ENCODE measurements at regions not wholly inside any gene's neighbourhood (a gene's known extent, or its start where the extent isn't known, plus 50 kb on each side); places are given as distances from the start of the nearest gene placed in this dataset.

DNA sequence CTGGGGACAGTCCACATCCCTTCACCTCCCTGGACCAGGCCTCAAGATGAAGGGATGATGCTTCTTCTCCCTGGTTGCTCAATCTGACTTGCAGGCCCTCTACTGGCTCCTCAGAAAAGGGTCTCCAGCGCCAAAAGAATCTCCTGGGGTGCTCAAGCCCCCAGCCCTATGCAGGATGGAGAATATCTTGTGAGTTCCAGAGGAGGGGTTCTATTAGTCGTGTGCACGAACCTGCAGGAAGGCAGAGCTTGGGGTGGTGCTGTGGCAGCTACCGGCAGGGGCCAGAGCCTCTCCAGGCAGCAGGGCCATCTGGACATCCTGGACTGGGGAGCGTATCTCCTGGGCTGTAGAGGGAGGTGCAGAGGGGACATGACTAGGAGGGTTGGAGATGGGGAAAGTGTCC, 1339.5 kb downstream of the BRD1 start:
- no peaks in the 10 kb centered on the region for H3K9me3 ChIP-seq (replicated peaks; ENCODE audit: insufficient read depth, low read length)
- H3F3A ChIP-seq (ENCODE audit: insufficient read depth, low read length), result peaks cover 21% of the 10 kb centered on the region
- H4K20me1 ChIP-seq (ENCODE audit: insufficient read depth, low read length), result 0 out of 2 replicates have a peak, but pooled peaks cover 7% of the 10 kb centered on the region
- H2AFZ ChIP-seq (ENCODE audit: low read length), result no peak overlapping the region
- H3K4me3 ChIP-seq (ENCODE audit: low read length), result no peak overlapping the region
- no peak for TF ChIP-seq EZH2 (optimal IDR thresholded peaks at IDR 0.05; ENCODE audit: low read depth, low read length)
- TF ChIP-seq, protein P1, sequence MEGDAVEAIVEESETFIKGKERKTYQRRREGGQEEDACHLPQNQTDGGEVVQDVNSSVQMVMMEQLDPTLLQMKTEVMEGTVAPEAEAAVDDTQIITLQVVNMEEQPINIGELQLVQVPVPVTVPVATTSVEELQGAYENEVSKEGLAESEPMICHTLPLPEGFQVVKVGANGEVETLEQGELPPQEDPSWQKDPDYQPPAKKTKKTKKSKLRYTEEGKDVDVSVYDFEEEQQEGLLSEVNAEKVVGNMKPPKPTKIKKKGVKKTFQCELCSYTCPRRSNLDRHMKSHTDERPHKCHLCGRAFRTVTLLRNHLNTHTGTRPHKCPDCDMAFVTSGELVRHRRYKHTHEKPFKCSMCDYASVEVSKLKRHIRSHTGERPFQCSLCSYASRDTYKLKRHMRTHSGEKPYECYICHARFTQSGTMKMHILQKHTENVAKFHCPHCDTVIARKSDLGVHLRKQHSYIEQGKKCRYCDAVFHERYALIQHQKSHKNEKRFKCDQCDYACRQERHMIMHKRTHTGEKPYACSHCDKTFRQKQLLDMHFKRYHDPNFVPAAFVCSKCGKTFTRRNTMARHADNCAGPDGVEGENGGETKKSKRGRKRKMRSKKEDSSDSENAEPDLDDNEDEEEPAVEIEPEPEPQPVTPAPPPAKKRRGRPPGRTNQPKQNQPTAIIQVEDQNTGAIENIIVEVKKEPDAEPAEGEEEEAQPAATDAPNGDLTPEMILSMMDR (IDR thresholded peaks at IDR 0.05; ENCODE audit: low read length), result peak; percentile 43
- H3K4me1 ChIP-seq (ENCODE audit: low read length), result peaks cover 7% of the 10 kb centered on the region; the same call in 1 of the 2 replicates
- no peaks in the 10 kb centered on the region for H3K9me2 ChIP-seq (replicated peaks; ENCODE audit: insufficient read depth, low read length)
- H3K36me3 ChIP-seq (replicated peaks; ENCODE audit: insufficient read depth, low read length), result no peaks in the 10 kb centered on the region
- H3K9ac ChIP-seq (ENCODE audit: low read length), result no peak overlapping the region
- no peak overlapping the region for H3K27ac ChIP-seq (ENCODE audit: low read length)
- no peak overlapping the region for H3K4me2 ChIP-seq (ENCODE audit: low read depth, low read length)
- H3K79me2 ChIP-seq (ENCODE audit: low read length), result peaks cover 33% of the 10 kb centered on the region
- peak; percentile 16 for DNase-seq
- H3K27me3 ChIP-seq (replicated peaks; ENCODE audit: insufficient read depth, low read length), result no peaks in the 10 kb centered on the region

DNA sequence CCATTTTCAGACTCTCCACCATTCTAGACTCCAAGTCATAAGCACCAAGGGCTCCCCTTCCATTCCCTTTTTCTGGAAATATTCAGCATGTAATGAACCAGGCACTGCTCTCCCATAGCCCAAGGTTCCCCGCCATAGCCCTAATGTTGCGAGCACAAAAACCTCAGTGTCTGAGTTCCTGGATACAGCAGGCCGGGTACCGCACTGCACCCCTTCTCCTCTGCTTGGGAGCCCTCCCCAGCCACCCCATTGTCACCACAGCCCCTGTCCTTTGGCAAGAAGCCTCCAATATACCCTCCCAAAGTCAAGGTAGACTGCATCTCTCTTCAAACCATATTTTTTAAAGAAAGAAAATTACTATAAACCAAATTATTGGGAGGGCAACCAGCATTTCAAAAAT, 1341.1 kb downstream of the BRD1 start:
- Histone ChIP-seq H3K79me2 (ENCODE audit: low read length) (peaks cover 17% of the 10 kb centered on the region), H3K4me3 (ENCODE audit: low read length) (no peak overlapping the region), H2AFZ (ENCODE audit: low read length) (no peak overlapping the region), H3F3A (ENCODE audit: insufficient read depth, low read length) (peaks cover 12% of the 10 kb centered on the region), H3K4me2 (ENCODE audit: low read depth, low read length) (no peak overlapping the region), H3K9me3 (replicated peaks; ENCODE audit: insufficient read depth, low read length) (no peaks in the 10 kb centered on the region), H3K9me2 (replicated peaks; ENCODE audit: insufficient read depth, low read length) (no peaks in the 10 kb centered on the region), H3K9ac (ENCODE audit: low read length) (no peak overlapping the region), H3K36me3 (replicated peaks; ENCODE audit: insufficient read depth, low read length) (no peaks in the 10 kb centered on the region), H3K27me3 (replicated peaks; ENCODE audit: insufficient read depth, low read length) (no peaks in the 10 kb centered on the region), H3K27ac (ENCODE audit: low read length) (no peak overlapping the region), H4K20me1 (ENCODE audit: insufficient read depth, low read length) (no peaks in the 10 kb centered on the region), H3K4me1 (ENCODE audit: low read length) (no peaks in the 10 kb centered on the region)
- DNase-seq, result no peak
- TF ChIP-seq, protein P1 (IDR thresholded peaks at IDR 0.05; ENCODE audit: low read length), result no peak
- no peak for TF ChIP-seq EZH2 (optimal IDR thresholded peaks at IDR 0.05; ENCODE audit: low read depth, low read length)
- no peak for TF ChIP-seq EZH2phosphoT487 (IDR thresholded peaks at IDR 0.05; ENCODE audit: low read length)

DNA sequence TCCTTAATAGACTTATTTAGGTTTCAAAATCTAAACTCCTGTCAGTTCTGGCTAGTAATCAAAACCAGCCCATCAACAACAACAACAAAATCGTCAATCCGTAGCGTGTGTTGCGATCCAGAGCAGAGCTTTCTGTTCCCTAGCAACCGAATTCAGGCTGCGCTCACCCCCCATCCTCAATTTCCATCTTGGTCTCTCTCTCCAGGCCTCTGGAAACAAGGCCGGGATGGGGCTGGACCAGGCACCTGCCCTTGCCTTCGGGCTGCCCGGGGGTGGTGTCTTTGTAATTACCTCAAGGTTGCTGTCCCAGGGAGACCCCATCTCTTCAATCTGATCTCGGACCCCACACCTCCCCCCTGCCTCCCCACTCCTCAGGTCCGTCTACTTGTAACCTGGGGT, 1341.5 kb downstream of the BRD1 start:
- TF ChIP-seq EZH2phosphoT487 (IDR thresholded peaks at IDR 0.05; ENCODE audit: low read length) (no peak), EZH2 (optimal IDR thresholded peaks at IDR 0.05; ENCODE audit: low read depth, low read length) (no peak)
- TF ChIP-seq, protein P1 (IDR thresholded peaks at IDR 0.05; ENCODE audit: low read length), result no peak
- Histone ChIP-seq H3K4me3 (ENCODE audit: low read length) (no peak overlapping the region), H2AFZ (ENCODE audit: low read length) (no peak overlapping the region), H3K4me1 (ENCODE audit: low read length) (no peaks in the 10 kb centered on the region), H3F3A (ENCODE audit: insufficient read depth, low read length) (peaks cover 9% of the 10 kb centered on the region; the same call in 1 of the 2 replicates), H4K20me1 (ENCODE audit: insufficient read depth, low read length) (no peaks in the 10 kb centered on the region), H3K9me2 (replicated peaks; ENCODE audit: insufficient read depth, low read length) (no peaks in the 10 kb centered on the region), H3K9me3 (replicated peaks; ENCODE audit: insufficient read depth, low read length) (no peaks in the 10 kb centered on the region), H3K27ac (ENCODE audit: low read length) (no peak overlapping the region), H3K27me3 (replicated peaks; ENCODE audit: insufficient read depth, low read length) (no peaks in the 10 kb centered on the region), H3K9ac (ENCODE audit: low read length) (no peak overlapping the region), H3K4me2 (ENCODE audit: low read depth, low read length) (no peak overlapping the region), H3K36me3 (replicated peaks; ENCODE audit: insufficient read depth, low read length) (no peaks in the 10 kb centered on the region), H3K79me2 (ENCODE audit: low read length) (peaks cover 13% of the 10 kb centered on the region)
- no peak for DNase-seq

Measured in MM.1S (cell line).